Endothelial cell of umbilical vein (primary cell): ENCODE measurements at regions not wholly inside any gene's neighbourhood (a gene's known extent, or its start where the extent isn't known, plus 50 kb on each side); places are given as distances from the start of the nearest gene placed in this dataset.

Experiments used
- BruUV-seq: library from RNA; stranded (reverse); fragments of 400-500 nt; replicated peaks from 2 replicates; lab custom pipeline; 2021; lab: Mats Ljungman, UMichigan
- CTCF ChIA-PET: fragments of 300-600, 350-600 bp; sonication (Branson Sonifier 250); formaldehyde crosslinking; loops from one replicate; lab custom pipeline; 2021; ENCODE audit warnings: antibody characterized with exemption, inconsistent platforms; lab: Charles Lee
- POLR2A ChIA-PET: fragments of 300-600, 350-600 bp; sonication (Branson Sonifier 250); formaldehyde crosslinking; loops from one replicate; lab custom pipeline; 2021; ENCODE audit warnings: antibody characterized with exemption, inconsistent platforms; lab: Charles Lee
- DNase-seq: peaks from one replicate; pipeline ENCODE4 v3.0.0-alpha.2; 2011; ENCODE audit warnings: low read depth, low spot score
- FAIRE-seq: peaks from 2 replicates; lab custom pipeline; 2011; peaks lifted over from hg19 to GRCh38; lab: Jason Lieb, UNC
- H2AFZ ChIP-seq: 2 replicates; pipeline ENCODE4 v1.6.0; 2012; ENCODE audit warnings: low read depth, low read length, control low read depth, inconsistent platforms
- H3K27ac ChIP-seq: 2 replicates; pipeline ENCODE4 v1.5.1; 2011; ENCODE audit warnings: low read depth, mild to moderate bottlenecking, control low read depth, low read length, moderate library complexity; ENCODE audit not compliant: insufficient read depth
- H3K27me3 ChIP-seq, 2 experiments: 2 replicates each; pipeline versions ENCODE4 v1.6.0 to v1.6.1; 2011; ENCODE audit warnings: low read length in 2 of 2, mixed read lengths in 1 of 2; ENCODE audit not compliant: control insufficient read depth in 2 of 2, insufficient read depth in 2 of 2
- H3K36me3 ChIP-seq, 2 experiments: 2 replicates in 1 of 2; 3 replicates in 1 of 2; pipeline ENCODE4 v1.5.1; 2011; ENCODE audit warnings: low read length in 2 of 2, mild to moderate bottlenecking in 1 of 2, moderate library complexity in 1 of 2; ENCODE audit not compliant: control insufficient read depth in 2 of 2, insufficient read depth in 2 of 2; ENCODE audit errors: extremely low read depth in 1 of 2
- H3K4me1 ChIP-seq: 3 replicates; pipeline ENCODE4 v1.5.1; 2011; ENCODE audit warnings: mild to moderate bottlenecking, low read length; ENCODE audit not compliant: control insufficient read depth, insufficient read depth; ENCODE audit errors: extremely low read depth
- H3K4me2 ChIP-seq: 2 replicates; pipeline ENCODE4 v1.6.1; 2011; ENCODE audit warnings: low read length, control low read depth, mixed read lengths; ENCODE audit not compliant: insufficient read depth
- H3K4me3 ChIP-seq, 3 experiments: fragments of 200-600 bp in 1 of 3; sonication (generic), shearing (Covaris generic) in 1 of 3; replicated peaks in 1 of 3; 2 replicates each; pipeline ENCODE4 v1.5.1; 2011 to 2016; ENCODE audit warnings: control low read depth in 3 of 3, low read length in 3 of 3, mild to moderate bottlenecking in 2 of 3, inconsistent platforms in 1 of 3, low read depth in 1 of 3, moderate library complexity in 1 of 3; ENCODE audit not compliant: insufficient read depth in 1 of 3
- H3K79me2 ChIP-seq: 2 replicates; pipeline ENCODE4 v1.6.0; 2012; ENCODE audit warnings: low read length, inconsistent platforms; ENCODE audit not compliant: control insufficient read depth, insufficient read depth
- H3K9ac ChIP-seq: replicated peaks from 2 replicates; pipeline ENCODE3; 2011; ENCODE audit warnings: low read length, control low read depth; ENCODE audit not compliant: insufficient read depth; ENCODE audit errors: extremely low read depth
- H3K9me1 ChIP-seq: replicated peaks from 3 replicates; pipeline ENCODE4 v1.6.0; 2011; ENCODE audit warnings: mild to moderate bottlenecking, low read length; ENCODE audit not compliant: control insufficient read depth, insufficient read depth; ENCODE audit errors: extremely low read depth
- H3K9me3 ChIP-seq: replicated peaks from 2 replicates; pipeline ENCODE4 v1.5.1; 2012; ENCODE audit warnings: low read length, inconsistent platforms; ENCODE audit not compliant: control insufficient read depth, insufficient read depth
- H4K20me1 ChIP-seq: replicated peaks from 2 replicates; pipeline ENCODE3; 2011; ENCODE audit warnings: mild to moderate bottlenecking, low read length; ENCODE audit not compliant: control insufficient read depth, insufficient read depth; ENCODE audit errors: extremely low read depth
- EZH2 ChIP-seq: IDR thresholded peaks from 2 replicates; pipeline ENCODE4 v1.6.1; 2012; ENCODE audit warnings: borderline replicate concordance, low read depth, mild to moderate bottlenecking, moderate library complexity, low read length, inconsistent platforms; ENCODE audit not compliant: severe bottlenecking
- FOS ChIP-seq: IDR thresholded peaks from 2 replicates; pipeline ENCODE4 v1.6.1; 2011; ENCODE audit warnings: mild to moderate bottlenecking, low read length, moderate library complexity, borderline replicate concordance; ENCODE audit not compliant: insufficient read depth
- GATA2 ChIP-seq: IDR thresholded peaks from 2 replicates; pipeline ENCODE4 v1.7.0; 2011; ENCODE audit warnings: low read depth, mild to moderate bottlenecking, moderate library complexity, mixed read lengths, low read length; ENCODE audit not compliant: insufficient read length, insufficient read depth
- JUN ChIP-seq: IDR thresholded peaks from 2 replicates; pipeline ENCODE4 v1.6.1; 2011; ENCODE audit warnings: borderline replicate concordance, low read depth; ENCODE audit not compliant: insufficient read length, insufficient read depth
- MYC ChIP-seq: IDR thresholded peaks from one replicate; pipeline ENCODE4 v1.6.1; 2011; ENCODE audit warnings: mild to moderate bottlenecking, low read depth, low read length
- POLR2A ChIP-seq: IDR thresholded peaks from 2 replicates; pipeline ENCODE4 v1.6.1; 2012; ENCODE audit warnings: low read depth, mild to moderate bottlenecking, control low read depth, low read length
- POLR2AphosphoS5 ChIP-seq: IDR thresholded peaks from 2 replicates; pipeline ENCODE4 v1.6.1; 2012; ENCODE audit warnings: low read depth, mild to moderate bottlenecking, control low read depth, low read length, moderate library complexity; ENCODE audit not compliant: insufficient read depth
- dilution Hi-C: fragments of 300-500 bp; cut with MboI; formaldehyde crosslinking; loops from one replicate; pipeline ENCODE4 v1.15.0; 2019; ENCODE audit warnings: low sequenced_read_pairs; ENCODE audit not compliant: extremely low pct_ligation_motif_present
- intact Hi-C: fragments of 100-400 bp; cut with micrococcal nuclease; formaldehyde crosslinking; loops from one replicate; pipeline ENCODE4 v1.10.0; 2022
- TF ChIP-seq, protein P1 (sequence below): IDR thresholded peaks from 2 replicates; pipeline ENCODE4 v1.6.1; 2011; ENCODE audit not compliant: insufficient read depth, insufficient read length
- TF ChIP-seq, protein P2 (sequence below), 2 donors: IDR thresholded peaks; 1 replicate in 1 of 2; 2 replicates in 1 of 2; pipeline ENCODE4 v1.5.1; 2011; ENCODE audit warnings: low read length in 2 of 2, mild to moderate bottlenecking in 2 of 2, moderate library complexity in 2 of 2, control low read depth in 1 of 2, inconsistent platforms in 1 of 2, low read depth in 1 of 2; ENCODE audit not compliant: insufficient read depth in 1 of 2; ENCODE audit errors: extremely low read depth in 1 of 2

DNA sequence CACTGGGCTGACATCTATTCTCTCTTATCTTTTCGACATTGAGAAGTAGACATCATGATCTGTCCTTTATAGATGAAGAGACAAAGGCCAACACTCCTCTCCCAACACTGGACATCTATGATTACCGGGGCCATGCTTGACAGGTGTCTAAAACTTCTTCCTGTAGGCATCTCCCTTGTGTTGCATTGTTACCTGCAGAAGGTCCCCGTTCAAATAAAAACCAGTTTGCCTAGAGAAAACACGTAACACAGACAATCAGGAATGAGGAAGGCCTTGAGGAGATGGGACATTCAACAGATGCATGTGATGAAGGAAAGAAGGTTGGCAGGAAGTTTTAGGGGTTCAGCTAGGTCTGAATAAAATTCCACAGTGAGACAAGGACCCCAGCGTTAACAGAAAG, 70.8 kb upstream of the ST8SIA3 start:
- Histone ChIP-seq H3K4me2 (no peak overlapping the region), H3K27ac (no peak overlapping the region), H4K20me1 (no peaks in the 10 kb centered on the region), H3K9me3 (no peaks in the 10 kb centered on the region), H2AFZ (no peak overlapping the region), H3K9me1 (no peaks in the 10 kb centered on the region), H3K79me2 (no peaks in the 10 kb centered on the region), H3K4me3 (no peak overlapping the region), H3K27me3 (no peaks in the 10 kb centered on the region), H3K4me1 (no peaks in the 10 kb centered on the region), H3K36me3 (no peaks in the 10 kb centered on the region), H3K9ac (no peak overlapping the region)
- CTCF ChIA-PET = no interaction called here
- TF ChIP-seq MYC (no peak), POLR2AphosphoS5 (no peak), GATA2 (no peak), EZH2 (no peak), POLR2A (no peak), JUN (no peak)
- TF ChIP-seq, protein P1, sequence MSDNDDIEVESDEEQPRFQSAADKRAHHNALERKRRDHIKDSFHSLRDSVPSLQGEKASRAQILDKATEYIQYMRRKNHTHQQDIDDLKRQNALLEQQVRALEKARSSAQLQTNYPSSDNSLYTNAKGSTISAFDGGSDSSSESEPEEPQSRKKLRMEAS = no peak
- DNase-seq (no peak), FAIRE-seq (no peak)
- intact Hi-C loops = loop anchor here (10.0 kb wide), 1 partner anchor 1227 kb away; no protein-coding TSS in a partner anchor
- dilution Hi-C loops = loop anchor here (25.0 kb wide), 1 partner anchor 144 kb away; the partner anchor contains the start of gene BOD1L2
- POLR2A ChIA-PET = no interaction called here
- BruUV-seq = no TSS peak

DNA sequence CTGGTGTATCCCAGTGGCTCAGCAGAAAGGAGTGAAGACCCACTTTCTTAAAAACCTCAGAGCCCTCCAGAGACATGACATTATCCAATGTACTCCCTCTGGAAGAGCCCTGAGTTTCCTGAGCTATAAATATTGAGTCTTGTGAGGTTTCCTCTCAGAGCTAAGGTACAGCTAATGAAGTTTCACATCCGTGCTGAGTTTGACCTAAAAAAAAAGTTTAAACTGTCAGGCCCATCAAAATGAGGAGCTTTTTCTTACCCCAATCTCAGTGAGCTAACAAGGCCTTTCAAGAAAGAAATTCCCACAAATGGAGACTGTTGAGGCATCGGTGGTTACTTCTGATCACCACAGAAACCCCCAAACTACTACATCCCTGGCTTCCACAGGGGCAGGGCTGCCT, 65.4 kb upstream of the ST8SIA3 start:
- BruUV-seq = no TSS peak
- no peak for FAIRE-seq
- POLR2A ChIA-PET = no interaction called here

More for the DNA sequence above, 65.4 kb upstream of the ST8SIA3 start:
- H3K9me1 ChIP-seq = no peaks in the 10 kb centered on the region
- no peak overlapping the region for H3K4me2 ChIP-seq
- dilution Hi-C loops (loop anchor here (25.0 kb wide), 1 partner anchor 150 kb away; the partner anchor contains the start of gene BOD1L2), intact Hi-C loops (loop anchor here (10.0 kb wide), 1 partner anchor 1232 kb away; no protein-coding TSS in a partner anchor)
- TF ChIP-seq MYC (no peak), EZH2 (no peak), JUN (no peak), POLR2AphosphoS5 (no peak), POLR2A (no peak), GATA2 (no peak), FOS (no peak)
- TF ChIP-seq, protein P2, sequence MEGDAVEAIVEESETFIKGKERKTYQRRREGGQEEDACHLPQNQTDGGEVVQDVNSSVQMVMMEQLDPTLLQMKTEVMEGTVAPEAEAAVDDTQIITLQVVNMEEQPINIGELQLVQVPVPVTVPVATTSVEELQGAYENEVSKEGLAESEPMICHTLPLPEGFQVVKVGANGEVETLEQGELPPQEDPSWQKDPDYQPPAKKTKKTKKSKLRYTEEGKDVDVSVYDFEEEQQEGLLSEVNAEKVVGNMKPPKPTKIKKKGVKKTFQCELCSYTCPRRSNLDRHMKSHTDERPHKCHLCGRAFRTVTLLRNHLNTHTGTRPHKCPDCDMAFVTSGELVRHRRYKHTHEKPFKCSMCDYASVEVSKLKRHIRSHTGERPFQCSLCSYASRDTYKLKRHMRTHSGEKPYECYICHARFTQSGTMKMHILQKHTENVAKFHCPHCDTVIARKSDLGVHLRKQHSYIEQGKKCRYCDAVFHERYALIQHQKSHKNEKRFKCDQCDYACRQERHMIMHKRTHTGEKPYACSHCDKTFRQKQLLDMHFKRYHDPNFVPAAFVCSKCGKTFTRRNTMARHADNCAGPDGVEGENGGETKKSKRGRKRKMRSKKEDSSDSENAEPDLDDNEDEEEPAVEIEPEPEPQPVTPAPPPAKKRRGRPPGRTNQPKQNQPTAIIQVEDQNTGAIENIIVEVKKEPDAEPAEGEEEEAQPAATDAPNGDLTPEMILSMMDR (IDR thresholded peaks at IDR 0.05; ENCODE audit: extremely low read depth in 1 of 2, insufficient read depth in 1 of 2, low read depth in 1 of 2, low read length in 2 of 2) = no peak
- TF ChIP-seq, protein P1 = no peak
- no peaks in the 10 kb centered on the region for H3K36me3 ChIP-seq
- no peak overlapping the region for H3K27ac ChIP-seq
- no peaks in the 10 kb centered on the region for H3K27me3 ChIP-seq
- H4K20me1 ChIP-seq = no peaks in the 10 kb centered on the region
- no peak for DNase-seq
- H3K9me3 ChIP-seq = no peaks in the 10 kb centered on the region
- H3K4me3 ChIP-seq = no peak overlapping the region
- H3K79me2 ChIP-seq = no peaks in the 10 kb centered on the region
- no peak overlapping the region for H2AFZ ChIP-seq
- CTCF ChIA-PET = no interaction called here
- H3K4me1 ChIP-seq = no peaks in the 10 kb centered on the region
- no peak overlapping the region for H3K9ac ChIP-seq
